HFF-Myc (cell line): ENCODE measurements at regions not wholly inside any gene's neighbourhood (a gene's known extent, or its start where the extent isn't known, plus 50 kb on each side); places are given as distances from the start of the nearest gene placed in this dataset.

Experiments used
- DNase-seq: peaks from one replicate; pipeline ENCODE4 v3.0.0-alpha.2; 2011; ENCODE audit warnings: low read depth; ENCODE audit errors: extremely low read depth
- H3K4me3 ChIP-seq: replicated peaks from 2 replicates; pipeline ENCODE4 v1.5.1; 2011; ENCODE audit warnings: low read depth, mild to moderate bottlenecking, control low read depth, low read length
- TF ChIP-seq, protein P1 (sequence below): IDR thresholded peaks from 2 replicates; pipeline ENCODE4 v1.5.1; 2012; ENCODE audit warnings: mild to moderate bottlenecking, low read depth, low read length, control low read depth; ENCODE audit errors: missing control alignments

GRCh38 chr6:44062771-44063560 is 64.3 kb downstream of the MRPL14 start:
- DNase-seq, result no peak

DNA sequence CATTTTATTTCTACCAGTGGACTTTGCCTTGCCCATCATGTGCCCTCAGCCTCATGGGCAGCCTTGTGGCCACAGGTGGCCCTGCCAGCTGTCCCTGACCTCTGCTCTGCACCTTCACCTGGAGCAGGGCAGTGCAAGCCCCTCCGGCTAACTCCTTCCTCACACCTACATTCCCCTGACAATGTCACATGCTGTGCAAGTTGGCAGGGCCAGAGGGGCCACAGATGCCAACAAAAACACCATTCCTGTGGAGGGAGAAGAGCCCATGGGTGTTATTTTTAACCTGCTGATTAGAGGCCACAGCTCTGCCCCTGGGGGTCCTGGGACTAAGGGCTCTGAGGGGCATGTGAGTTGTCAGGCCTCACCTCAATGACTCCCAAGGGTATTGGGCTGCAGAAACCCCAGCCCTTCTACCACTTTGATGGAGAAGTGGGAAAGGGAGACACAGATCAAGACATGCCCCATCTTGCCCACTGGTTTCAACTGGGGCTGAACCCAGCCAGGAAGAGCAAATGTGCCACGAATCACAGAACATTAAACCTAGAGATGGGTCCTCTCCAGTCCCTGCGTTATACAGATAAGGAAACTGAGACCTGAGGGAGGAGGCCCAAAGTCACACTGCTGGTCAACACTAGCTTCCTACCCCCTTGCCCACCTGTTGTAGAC is 65.0 kb downstream of the MRPL14 start:
- DNase-seq, result no peak
- no peak overlapping the region for H3K4me3 ChIP-seq
- TF ChIP-seq, protein P1, sequence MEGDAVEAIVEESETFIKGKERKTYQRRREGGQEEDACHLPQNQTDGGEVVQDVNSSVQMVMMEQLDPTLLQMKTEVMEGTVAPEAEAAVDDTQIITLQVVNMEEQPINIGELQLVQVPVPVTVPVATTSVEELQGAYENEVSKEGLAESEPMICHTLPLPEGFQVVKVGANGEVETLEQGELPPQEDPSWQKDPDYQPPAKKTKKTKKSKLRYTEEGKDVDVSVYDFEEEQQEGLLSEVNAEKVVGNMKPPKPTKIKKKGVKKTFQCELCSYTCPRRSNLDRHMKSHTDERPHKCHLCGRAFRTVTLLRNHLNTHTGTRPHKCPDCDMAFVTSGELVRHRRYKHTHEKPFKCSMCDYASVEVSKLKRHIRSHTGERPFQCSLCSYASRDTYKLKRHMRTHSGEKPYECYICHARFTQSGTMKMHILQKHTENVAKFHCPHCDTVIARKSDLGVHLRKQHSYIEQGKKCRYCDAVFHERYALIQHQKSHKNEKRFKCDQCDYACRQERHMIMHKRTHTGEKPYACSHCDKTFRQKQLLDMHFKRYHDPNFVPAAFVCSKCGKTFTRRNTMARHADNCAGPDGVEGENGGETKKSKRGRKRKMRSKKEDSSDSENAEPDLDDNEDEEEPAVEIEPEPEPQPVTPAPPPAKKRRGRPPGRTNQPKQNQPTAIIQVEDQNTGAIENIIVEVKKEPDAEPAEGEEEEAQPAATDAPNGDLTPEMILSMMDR, result no peak

More at GRCh38 chr6:44062771-44063560, 64.3 kb downstream of the MRPL14 start:
- TF ChIP-seq, protein P1, result peak; percentile 59
- no peak overlapping the region for H3K4me3 ChIP-seq

- no peak overlapping the region for H3K4me3 ChIP-seq
- DNase-seq, result no peak
- TF ChIP-seq, protein P1, result no peak
These were observed 65.7 kb downstream of the MRPL14 start for GRCh38 chr6:44061375-44062104.

GRCh38 chr6:44060612-44061374 is 66.5 kb downstream of the MRPL14 start:
- H3K4me3 ChIP-seq, result no peak overlapping the region
- DNase-seq, result no peak
- TF ChIP-seq, protein P1, result no peak

- H3K4me3 ChIP-seq, result no peak overlapping the region
- TF ChIP-seq, protein P1, result no peak
- no peak for DNase-seq
These were observed 67.6 kb downstream of the MRPL14 start for GRCh38 chr6:44059359-44060346.
